Heart left ventricle (tissue), 13 donors: ENCODE measurements at regions not wholly inside any gene's neighbourhood (a gene's known extent, or its start where the extent isn't known, plus 50 kb on each side); places are given as distances from the start of the nearest gene placed in this dataset.

ENCODE experiments used
- POLR2A ChIP-seq, 2 donors: fragments of 450-650 bp; IDR thresholded peaks; one replicate each; pipeline ENCODE4 v1.6.1; 2017; ENCODE audit warnings: antibody characterized with exemption in 2 of 2, mild to moderate bottlenecking in 2 of 2, moderate library complexity in 2 of 2
- TF ChIP-seq, protein P1 (sequence below), 12 donors: fragments of 200-600 bp; sonication (generic) in 4 of 12; IDR thresholded peaks; one replicate each; pipeline versions ENCODE4 v1.5.0 to v1.8.0; 2018 to 2022; ENCODE audit warnings: antibody characterized with exemption in 12 of 12, mild to moderate bottlenecking in 5 of 12
- donor health status: ischemic (EF 13 %, LVEDD 7.1; RV severe dilation, severe dysfunction).
- donor health status: DM: no; HTN: yes; CAD: no.
- donor health status: DM: no; HTN: no; CAD: no.
- donor health status: ischemic (EF 25% LVEDD 6.9; RV normal size, moderate dysfunction).
- donor health status: ischemic (EF 25% LVEDD 5.7; RV mildly dilated, moderate dysfunction).
- donor health status: ischemic (EF 35%, LVEDD 5.7; RV mildly dilated, moderate dysfunction).
- donor health status: nonischemic (EF 11% LVEDD 7.7; RV severe dilation, severe dysfunction).
- donor health status: DM: yes; HTN: yes; CAD: no.
- donor health status: PGD.
- donor health status: ischemic (EF 29% LVEDD 5.4; RV normal size, mild dysfunction).
- donor health status: nonischemic (EF 23%, LVEDD 6.1; RV moderate dilation, normal function).

DNA sequence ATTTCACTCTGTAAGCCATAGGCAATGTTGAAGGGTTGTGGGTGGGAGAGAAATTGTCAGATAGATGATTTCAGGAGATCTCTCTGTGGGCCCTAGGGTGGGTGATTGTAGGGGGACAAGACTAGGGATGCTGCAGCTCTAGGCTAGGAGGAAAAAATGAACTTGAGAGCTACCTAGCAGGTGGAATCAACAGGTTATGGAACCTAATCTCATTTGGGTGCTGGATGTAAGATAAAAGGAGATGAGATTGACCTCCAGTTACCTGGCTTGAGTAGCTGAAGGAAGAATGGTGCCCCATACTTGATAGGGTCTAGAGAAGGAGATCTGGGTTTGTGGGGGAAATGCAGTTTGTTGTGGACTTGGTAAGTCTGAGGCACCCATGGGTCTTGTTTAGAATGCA lies 396.5 kb downstream of the RRAGC start:
- TF ChIP-seq, protein P1, sequence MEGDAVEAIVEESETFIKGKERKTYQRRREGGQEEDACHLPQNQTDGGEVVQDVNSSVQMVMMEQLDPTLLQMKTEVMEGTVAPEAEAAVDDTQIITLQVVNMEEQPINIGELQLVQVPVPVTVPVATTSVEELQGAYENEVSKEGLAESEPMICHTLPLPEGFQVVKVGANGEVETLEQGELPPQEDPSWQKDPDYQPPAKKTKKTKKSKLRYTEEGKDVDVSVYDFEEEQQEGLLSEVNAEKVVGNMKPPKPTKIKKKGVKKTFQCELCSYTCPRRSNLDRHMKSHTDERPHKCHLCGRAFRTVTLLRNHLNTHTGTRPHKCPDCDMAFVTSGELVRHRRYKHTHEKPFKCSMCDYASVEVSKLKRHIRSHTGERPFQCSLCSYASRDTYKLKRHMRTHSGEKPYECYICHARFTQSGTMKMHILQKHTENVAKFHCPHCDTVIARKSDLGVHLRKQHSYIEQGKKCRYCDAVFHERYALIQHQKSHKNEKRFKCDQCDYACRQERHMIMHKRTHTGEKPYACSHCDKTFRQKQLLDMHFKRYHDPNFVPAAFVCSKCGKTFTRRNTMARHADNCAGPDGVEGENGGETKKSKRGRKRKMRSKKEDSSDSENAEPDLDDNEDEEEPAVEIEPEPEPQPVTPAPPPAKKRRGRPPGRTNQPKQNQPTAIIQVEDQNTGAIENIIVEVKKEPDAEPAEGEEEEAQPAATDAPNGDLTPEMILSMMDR (IDR thresholded peaks at IDR 0.05) = no peak
- TF ChIP-seq POLR2A (IDR thresholded peaks at IDR 0.05) = no peak
